GM18519 (cell line): ENCODE measurements at regions not wholly inside any gene's neighbourhood (a gene's known extent, or its start where the extent isn't known, plus 50 kb on each side); places are given as distances from the start of the nearest gene placed in this dataset.

Source experiments
- ATAC-seq: cut with Tn5 transposase; IDR thresholded peaks from one replicate; pipeline ENCODE4 v1.9.1; 2021; ENCODE audit warnings: mild to moderate bottlenecking, moderate library complexity; ENCODE audit not compliant: unreplicated experiment, low FRiP score

GRCh38 chr1:4305526-4306301 is 348.7 kb upstream of the AJAP1 start:
- ATAC-seq: no peak

- ATAC-seq: no peak
These were observed 347.6 kb upstream of the AJAP1 start for GRCh38 chr1:4306559-4307467.

- no peak for ATAC-seq
These were observed 347.0 kb upstream of the AJAP1 start for GRCh38 chr1:4307468-4307845.

- ATAC-seq: no peak
These were observed 346.4 kb upstream of the AJAP1 start for GRCh38 chr1:4307911-4308545.

GRCh38 chr1:4308806-4309205 is 345.6 kb upstream of the AJAP1 start:
- ATAC-seq: no peak

- ATAC-seq: no peak
These were observed 344.6 kb upstream of the AJAP1 start for GRCh38 chr1:4309676-4310320.

- no peak for ATAC-seq
These were observed 343.9 kb upstream of the AJAP1 start for GRCh38 chr1:4310396-4310923.

GRCh38 chr1:4312024-4312423 is 342.4 kb upstream of the AJAP1 start:
- no peak for ATAC-seq

- no peak for ATAC-seq
These were observed 339.2 kb upstream of the AJAP1 start for GRCh38 chr1:4315202-4315601.

- no peak for ATAC-seq
These were observed 337.2 kb upstream of the AJAP1 start for GRCh38 chr1:4317207-4317606.

GRCh38 chr1:4318720-4319119 is 335.7 kb upstream of the AJAP1 start:
- ATAC-seq: no peak

GRCh38 chr1:4319496-4319895 is 334.9 kb upstream of the AJAP1 start:
- ATAC-seq: no peak

GRCh38 chr1:4322881-4323280 is 331.5 kb upstream of the AJAP1 start:
- ATAC-seq: no peak

- no peak for ATAC-seq
These were observed 331.1 kb upstream of the AJAP1 start for GRCh38 chr1:4323309-4323708.

GRCh38 chr1:4324525-4324924 is 329.9 kb upstream of the AJAP1 start:
- ATAC-seq: no peak

GRCh38 chr1:4327142-4327541 is 327.3 kb upstream of the AJAP1 start:
- no peak for ATAC-seq

GRCh38 chr1:4328402-4329071 is 325.9 kb upstream of the AJAP1 start:
- no peak for ATAC-seq

- ATAC-seq: no peak
These were observed 323.3 kb upstream of the AJAP1 start for GRCh38 chr1:4330805-4331766.

GRCh38 chr1:4331767-4332163 is 322.6 kb upstream of the AJAP1 start:
- no peak for ATAC-seq
